ENCODE measurements at regions not wholly inside any gene's neighbourhood (a gene's known extent, or its start where the extent isn't known, plus 50 kb on each side); places are given as distances from the start of the nearest gene placed in this dataset.

DNA sequence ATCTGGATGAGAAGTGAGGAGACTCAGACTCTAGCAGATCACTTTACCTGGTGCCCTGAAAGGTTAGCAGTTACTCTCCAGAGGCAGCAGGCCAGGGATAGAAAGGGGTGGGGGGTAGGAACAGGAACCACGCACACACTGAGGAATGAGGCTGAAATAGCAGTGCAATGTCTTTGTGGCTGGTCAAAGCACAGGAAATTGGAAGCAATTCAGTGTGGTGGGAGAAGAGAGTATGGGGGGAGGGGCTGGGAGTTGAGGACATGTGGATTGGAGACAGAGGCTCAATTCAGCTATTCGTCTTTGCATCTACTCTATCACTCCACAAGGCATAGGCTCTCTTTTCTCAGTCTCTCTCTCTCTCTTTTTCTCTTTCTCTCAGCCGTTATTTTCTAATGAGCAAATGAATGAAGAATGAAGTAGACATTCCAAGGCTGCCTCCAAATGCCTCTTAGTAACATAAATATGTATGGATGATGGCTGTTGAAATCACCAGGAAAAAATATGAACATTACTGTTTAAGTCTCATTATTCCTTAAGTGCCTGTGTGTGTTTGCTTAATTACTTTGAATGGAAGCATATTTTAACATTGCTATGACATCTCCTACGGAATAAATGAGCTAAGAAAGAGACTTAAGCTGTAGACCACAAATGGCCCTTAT is 979.4 kb downstream of the TSN start:
- H4K20me1 ChIP-seq (replicated peaks in 1 of 2; ENCODE audit: control insufficient read depth in 1 of 2, insufficient read depth in 2 of 2, low read length in 2 of 2): no peaks in the 10 kb centered on the region
- no peaks in the 10 kb centered on the region; a peak in 1 of 8 replicates for H3K36me3 ChIP-seq (ENCODE audit: control insufficient read depth in 2 of 4, insufficient read depth in 4 of 4, low read length in 3 of 4)
- no peak overlapping the region for H3K23ac ChIP-seq (ENCODE audit: insufficient read length)
- no peak overlapping the region for H3K9ac ChIP-seq (replicated peaks in 1 of 4; ENCODE audit: extremely low read depth in 1 of 4, low read depth in 3 of 4, low read length in 3 of 4)
- H3K4me3 ChIP-seq (ENCODE audit: extremely low read depth in 1 of 4, insufficient read depth in 2 of 4, low read depth in 3 of 4, low read length in 4 of 4): no peak overlapping the region
- H2AFZ ChIP-seq (ENCODE audit: low read length): peak overlapping the region; percentile 88
- H3K18ac ChIP-seq (ENCODE audit: extremely low read depth, low read length): no peak overlapping the region
- H4K5ac ChIP-seq (ENCODE audit: insufficient read length, low read depth, low read length): no peak overlapping the region
- WGBS, 2 experiments (ENCODE audit: extremely low coverage in 1 of 2, insufficient coverage in 1 of 2, insufficient read length in 1 of 2, insufficient replicate concordance in 2 of 2, low coverage in 1 of 2, low lambda C conversion rate in 2 of 2, missing lambda C conversion rate in 1 of 2): 72% methylated on average over 4 of the region's 4 CpGs; no CpG with 5 or more reads in 1 of the 2 experiments
- FAIRE-seq: no peak
- H4K8ac ChIP-seq (ENCODE audit: extremely low read depth, insufficient read depth, low read length): no peak overlapping the region
- peak overlapping the region; percentile 37 for H4K91ac ChIP-seq (replicated peaks; ENCODE audit: insufficient read length, low read length)
- DNase-seq (ENCODE audit: low read depth in 1 of 2, low spot score in 2 of 2): peak in 1 of 2 experiments; percentile 67
- no peak overlapping the region for H3K56ac ChIP-seq (replicated peaks; ENCODE audit: insufficient read length, low read depth, low read length)
- H3K4me1 ChIP-seq (replicated peaks in 1 of 4; ENCODE audit: control insufficient read depth in 3 of 4, insufficient read depth in 4 of 4, low read length in 3 of 4): peaks cover 0 to 8% (median 5%) of the 10 kb centered on the region in 4 experiments; a peak in 3 of 7 replicates
- no peak overlapping the region for H2BK15ac ChIP-seq (ENCODE audit: low read length)
- no peak overlapping the region for H2AK5ac ChIP-seq (ENCODE audit: low read depth, low read length)
- peak overlapping the region in 1 of 2 experiments; percentile 41; a peak in 1 of 4 replicates for H3K4me2 ChIP-seq (ENCODE audit: insufficient read depth in 1 of 2, low read depth in 2 of 2, low read length in 2 of 2)
- no peak overlapping the region for H3K14ac ChIP-seq (ENCODE audit: insufficient read length)
- no peaks in the 10 kb centered on the region; a peak in 1 of 7 replicates for H3K27me3 ChIP-seq (replicated peaks in 1 of 4; ENCODE audit: control insufficient read depth in 3 of 4, extremely low read depth in 1 of 4, insufficient read depth in 3 of 4, low read length in 3 of 4)
- peak overlapping the region; percentile 10 for H2BK12ac ChIP-seq (ENCODE audit: low read depth, low read length)
- H3K9me3 ChIP-seq (ENCODE audit: insufficient read depth in 2 of 2, low read depth in 1 of 2, low read length in 1 of 2): peaks cover 0 to 4% of the 10 kb centered on the region in 2 experiments; a peak in 1 of 4 replicates
- CTCF ChIA-PET (ENCODE audit: partially characterized antibody): interaction anchor here (1.0 to 1.2 kb wide), 3 partner anchors 23 to 216 kb away, joined by 3 read pairs; no protein-coding TSS in a partner anchor
- TF ChIP-seq, protein P1, sequence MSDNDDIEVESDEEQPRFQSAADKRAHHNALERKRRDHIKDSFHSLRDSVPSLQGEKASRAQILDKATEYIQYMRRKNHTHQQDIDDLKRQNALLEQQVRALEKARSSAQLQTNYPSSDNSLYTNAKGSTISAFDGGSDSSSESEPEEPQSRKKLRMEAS (IDR thresholded peaks at IDR 0.05): 0 out of 2 replicates have a peak, but pooled peaks have one; percentile 23
- TF ChIP-seq RXRA (IDR thresholded peaks at IDR 0.05; ENCODE audit: insufficient read depth, low read depth, low read length) (no peak), CTBP2 (IDR thresholded peaks at IDR 0.05; ENCODE audit: borderline replicate concordance, insufficient read depth, insufficient read length, low read length) (no peak), HDAC6 (IDR thresholded peaks at IDR 0.05; ENCODE audit: low read depth, low read length) (no peak), NANOG (IDR thresholded peaks at IDR 0.05; ENCODE audit: insufficient read depth, low read depth, low read length, poor library complexity, severe bottlenecking) (peak; percentile 31), SP1 (IDR thresholded peaks at IDR 0.05; ENCODE audit: low read depth, low read length) (peak; percentile 42; the same call in 1 of the 2 replicates), RAD21 (IDR thresholded peaks at IDR 0.05 in 1 of 2, conservative IDR thresholded peaks at IDR 0.05 in 1 of 2; ENCODE audit: low read depth in 2 of 2, low read length in 2 of 2) (peak in 1 of 2 experiments; percentile 10; a peak in 1 of 4 replicates), CBX5 (IDR thresholded peaks at IDR 0.05; ENCODE audit: low read depth, low read length) (no peak), CHD1 (IDR thresholded peaks at IDR 0.05; ENCODE audit: low read depth, low read length) (no peak)
- H2BK20ac ChIP-seq (ENCODE audit: low read length): no peak overlapping the region; the same call in 1 of the 2 replicates
- no peaks in the 10 kb centered on the region for H3K79me2 ChIP-seq (ENCODE audit: control insufficient read depth in 1 of 2, insufficient read depth in 2 of 2, low read length in 2 of 2)
- H2BK120ac ChIP-seq (replicated peaks; ENCODE audit: low read depth, low read length): no peak overlapping the region
- peak overlapping the region; percentile 82; the same call in 1 of the 2 replicates for H2BK5ac ChIP-seq (ENCODE audit: low read depth, low read length)
- no peaks in the 10 kb centered on the region for H3K79me1 ChIP-seq (ENCODE audit: low read depth, low read length)
- no peak overlapping the region for H3K27ac ChIP-seq (ENCODE audit: low read depth, low read length)
- no peaks in the 10 kb centered on the region for H3K23me2 ChIP-seq (ENCODE audit: low read depth, low read length)
- POLR2A ChIA-PET (ENCODE audit: partially characterized antibody): interaction anchor here (0.7 to 1.0 kb wide), 3 partner anchors 74 to 721 kb away, joined by 3 read pairs; no protein-coding TSS in a partner anchor
- H3K4ac ChIP-seq (replicated peaks; ENCODE audit: insufficient read length, low read depth, low read length): no peak overlapping the region
